EH (cell line): ENCODE measurements at regions not wholly inside any gene's neighbourhood (a gene's known extent, or its start where the extent isn't known, plus 50 kb on each side); places are given as distances from the start of the nearest gene placed in this dataset.
"Not testable (repeated sequence)": the region's sequence is repeated elsewhere in the genome, so short reads cannot be mapped to it uniquely, and the experiment has no call there.

Experiments used
- DNase-seq: peaks from one replicate; pipeline ENCODE4 v3.0.0-alpha.2; 2015; ENCODE audit warnings: low read depth

GRCh38 chr9:79384501-79384900 is 187.3 kb upstream of the TLE4 start:
- DNase-seq = peak; percentile 70

GRCh38 chr9:79387101-79387835 is 184.5 kb upstream of the TLE4 start:
- DNase-seq = peak; percentile 27

- peak; percentile 60 for DNase-seq
These were observed 181.6 kb upstream of the TLE4 start for GRCh38 chr9:79390077-79390698.

GRCh38 chr9:79390781-79391770 is 180.7 kb upstream of the TLE4 start:
- no peak for DNase-seq

DNA sequence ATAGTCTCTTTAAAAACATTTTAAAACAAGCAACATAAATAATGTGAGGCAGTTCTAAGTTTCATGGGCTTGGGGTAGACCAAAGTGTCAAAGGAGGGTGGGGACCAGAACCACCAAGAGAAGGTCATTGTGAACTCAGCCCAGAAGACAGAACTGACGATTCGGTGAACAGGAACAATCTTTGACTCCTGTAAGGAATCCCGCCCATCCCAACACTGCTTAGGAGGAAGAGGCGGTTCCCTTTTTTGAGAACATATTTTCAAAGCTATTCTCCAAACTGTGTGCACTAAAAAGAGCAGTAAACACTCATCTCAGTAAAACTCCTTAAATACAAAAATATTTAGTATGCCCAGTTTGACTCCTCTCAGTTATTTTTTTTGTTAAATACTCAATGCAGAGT is 176.5 kb upstream of the TLE4 start:
- no peak for DNase-seq

DNA sequence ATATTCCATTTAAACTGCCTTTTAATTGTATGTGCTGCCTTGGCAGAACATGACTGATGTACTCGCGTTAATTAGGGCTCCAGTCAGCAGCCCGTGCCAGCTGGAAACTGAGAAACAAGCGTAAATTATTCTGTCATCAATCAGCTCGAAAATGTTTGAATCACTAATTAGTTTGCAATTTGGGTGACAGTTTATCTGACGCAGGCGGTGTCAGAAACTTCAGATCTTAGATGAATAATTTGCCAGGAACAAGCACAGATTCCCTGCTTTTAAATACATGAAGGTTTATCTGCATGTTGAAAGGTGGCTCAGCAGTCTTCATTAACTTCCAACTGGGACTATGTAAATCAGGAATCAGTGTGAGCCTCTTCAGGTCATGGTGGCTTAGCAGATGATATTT is 176.0 kb upstream of the TLE4 start:
- DNase-seq = no peak

DNA sequence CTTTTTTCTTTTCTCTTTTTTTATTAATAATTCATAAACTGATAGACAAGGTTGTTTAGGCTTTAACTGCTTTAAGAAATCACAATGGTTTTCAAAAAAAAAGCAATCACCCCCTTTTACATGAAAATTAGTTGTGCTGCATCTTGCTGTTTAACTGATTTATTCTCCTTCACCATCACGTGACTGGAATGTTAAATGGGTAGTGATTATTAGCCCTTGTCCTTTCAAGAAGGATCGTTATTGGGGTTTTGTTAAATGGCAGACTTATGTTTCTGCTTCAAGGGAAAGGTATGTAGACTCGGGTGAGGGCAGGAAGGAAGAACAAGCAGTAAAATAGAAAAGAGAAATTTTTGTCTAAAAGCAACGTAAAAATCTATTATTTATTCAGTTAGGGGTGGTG is 175.6 kb upstream of the TLE4 start:
- DNase-seq = no peak

DNA sequence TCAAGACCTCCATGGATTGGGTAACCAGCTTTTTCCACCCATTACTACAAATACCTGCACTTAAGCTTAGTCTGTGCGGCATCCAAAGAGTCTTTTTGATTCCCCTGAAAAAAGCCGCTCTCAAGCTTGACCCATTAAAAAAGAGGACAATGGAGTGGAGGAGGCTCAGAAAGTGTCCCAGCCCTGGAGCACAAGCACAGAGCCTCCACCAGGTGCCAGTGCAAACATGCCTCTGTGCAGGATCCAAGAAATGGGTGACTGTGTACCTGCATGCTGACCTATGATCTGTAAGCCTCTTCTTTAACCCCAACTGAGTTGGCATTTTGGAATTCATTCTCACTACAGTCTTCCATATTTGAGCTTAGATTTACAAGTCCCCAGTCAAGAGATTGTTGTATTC is 168.3 kb upstream of the TLE4 start:
- DNase-seq = no peak

DNA sequence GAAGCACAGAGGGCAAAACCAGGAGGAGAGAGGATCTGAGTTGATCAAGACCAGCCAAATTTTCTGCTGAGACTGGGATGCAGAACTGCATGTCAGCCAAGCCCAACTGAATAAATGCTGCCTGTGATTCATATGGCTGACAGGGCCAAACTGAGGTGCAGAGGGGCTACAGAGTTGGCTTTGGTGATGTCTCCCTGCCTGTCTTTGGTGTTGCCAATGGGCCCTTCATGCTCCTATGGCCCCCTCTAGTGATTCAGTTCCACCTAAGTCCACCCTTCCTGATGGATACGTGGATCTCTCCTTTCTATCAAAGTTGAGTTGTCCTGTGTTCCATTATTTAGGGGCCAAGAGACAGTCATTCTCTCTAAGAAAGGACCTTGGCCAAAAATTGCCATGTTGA is 163.6 kb upstream of the TLE4 start:
- peak; percentile 36 for DNase-seq

DNA sequence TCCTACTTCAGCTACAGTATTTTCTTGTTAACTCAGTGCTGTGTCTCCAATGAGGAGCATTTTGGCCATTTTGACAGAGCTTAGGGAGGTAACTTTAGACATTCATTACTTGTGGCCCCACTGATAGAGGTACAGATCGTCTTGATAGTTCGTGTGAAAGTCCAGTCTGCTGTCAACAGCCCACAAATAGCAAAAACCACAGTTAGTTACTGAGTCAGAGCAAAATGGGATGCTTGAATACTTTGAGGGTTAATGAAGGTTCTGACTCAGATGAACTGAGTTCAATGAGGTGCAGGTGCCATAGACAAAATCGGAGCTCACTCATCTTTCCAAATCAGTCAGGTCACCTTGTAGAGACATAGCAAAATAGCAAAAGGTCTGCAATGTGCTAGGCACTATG is 163.1 kb upstream of the TLE4 start:
- DNase-seq = peak; percentile 76

- DNase-seq = peak; percentile 3
These were observed 162.5 kb upstream of the TLE4 start for GRCh38 chr9:79409182-79409823.

DNA sequence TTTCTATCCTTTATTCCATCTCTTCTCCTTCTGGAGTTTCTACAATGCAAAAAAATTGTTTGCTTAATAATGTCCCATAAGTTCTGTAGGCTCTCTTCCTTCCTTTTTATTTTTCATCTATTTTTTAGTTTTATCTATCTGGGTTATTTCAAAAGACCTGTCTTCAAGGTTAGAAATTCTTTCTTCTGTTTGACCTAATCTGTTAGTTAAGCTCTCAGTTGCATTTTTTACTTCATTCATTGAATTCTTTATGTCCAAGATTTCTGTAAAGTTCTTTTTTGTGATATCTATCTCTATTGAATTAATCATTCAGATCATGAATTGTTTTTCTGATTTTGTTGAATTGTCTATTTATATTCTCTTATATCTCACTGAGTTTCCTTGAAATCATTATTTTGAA is 145.9 kb upstream of the TLE4 start:
- no peak for DNase-seq

DNA sequence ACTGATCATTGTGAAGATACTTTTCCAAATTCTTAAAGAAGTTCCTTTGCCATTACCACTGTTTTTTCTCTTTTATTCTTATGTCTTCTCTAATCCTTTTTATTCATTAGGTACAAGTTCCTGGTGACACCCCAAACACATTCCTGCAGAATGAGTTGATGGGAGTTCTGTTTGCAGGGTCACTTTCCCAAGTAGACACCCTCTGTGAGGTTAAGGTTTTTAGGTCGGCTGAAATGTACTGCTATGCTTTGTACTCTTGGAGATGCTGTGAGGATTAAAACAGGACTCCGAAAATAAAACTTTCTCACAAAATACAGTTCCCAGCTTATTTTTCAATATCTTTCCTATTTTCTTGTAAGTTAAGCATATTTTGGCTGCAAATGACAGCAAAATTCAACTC is 143.3 kb upstream of the TLE4 start:
- peak; percentile 36 for DNase-seq

- no peak for DNase-seq
These were observed 141.1 kb upstream of the TLE4 start for GRCh38 chr9:79430619-79431018.

- DNase-seq = peak; percentile 14
These were observed 140.6 kb upstream of the TLE4 start for GRCh38 chr9:79431019-79431679.

GRCh38 chr9:79432485-79432884 is 139.3 kb upstream of the TLE4 start:
- no peak for DNase-seq

- peak; percentile 12 for DNase-seq
These were observed 138.1 kb upstream of the TLE4 start for GRCh38 chr9:79433703-79434102.

GRCh38 chr9:79439221-79439620 is 132.5 kb upstream of the TLE4 start:
- not testable (repeated sequence) for DNase-seq

DNA sequence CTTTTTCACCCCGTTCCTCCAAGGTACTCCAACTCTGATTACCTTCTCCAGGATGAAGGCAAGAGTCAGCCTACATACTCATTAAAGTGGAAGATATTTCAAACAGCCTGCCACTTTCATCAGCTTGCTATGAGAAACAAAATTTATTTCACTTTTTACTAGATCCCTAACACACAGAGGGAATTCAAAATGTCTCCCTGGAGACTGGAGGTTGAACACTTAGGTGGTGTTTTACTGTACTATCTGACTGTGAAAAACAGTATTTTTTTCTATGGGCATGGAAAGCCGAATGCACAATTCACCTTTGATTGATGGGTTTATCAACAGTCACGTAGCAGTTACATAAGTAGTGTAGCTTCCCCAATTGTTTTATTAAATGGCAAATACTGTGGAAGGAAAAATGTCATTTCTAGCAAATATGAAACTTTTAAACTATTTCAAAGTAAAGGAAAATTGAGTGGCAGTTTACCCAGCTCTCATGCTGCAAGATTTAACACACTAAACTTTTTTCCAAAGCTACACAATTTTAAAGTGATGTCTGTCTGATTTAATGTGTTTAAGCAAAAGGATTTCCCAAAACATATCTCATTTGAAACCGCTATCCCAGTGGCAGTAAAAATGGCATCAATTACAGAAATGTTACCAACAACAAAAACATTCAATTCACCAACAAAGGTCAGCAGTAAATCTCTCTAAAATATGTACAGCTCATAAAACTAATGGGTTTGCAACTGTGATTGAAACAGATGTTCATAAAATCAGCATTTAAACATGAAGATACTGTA is 125.0 kb upstream of the TLE4 start:
- DNase-seq = peak; percentile 34

DNA sequence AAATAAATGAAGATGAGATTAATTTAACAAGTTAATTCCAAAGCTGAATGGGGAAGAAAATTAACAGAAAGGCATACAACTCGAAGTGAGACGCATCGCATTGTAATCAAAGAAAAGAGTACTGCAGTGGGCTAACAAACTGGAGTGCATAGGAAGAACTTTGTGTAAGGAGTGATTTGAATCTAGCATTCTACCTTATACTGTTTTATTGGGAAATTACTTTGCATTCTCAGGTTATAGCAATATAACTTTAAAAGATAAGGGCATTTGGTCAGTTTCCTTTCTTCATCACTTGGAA is 124.5 kb upstream of the TLE4 start:
- no peak for DNase-seq

DNA sequence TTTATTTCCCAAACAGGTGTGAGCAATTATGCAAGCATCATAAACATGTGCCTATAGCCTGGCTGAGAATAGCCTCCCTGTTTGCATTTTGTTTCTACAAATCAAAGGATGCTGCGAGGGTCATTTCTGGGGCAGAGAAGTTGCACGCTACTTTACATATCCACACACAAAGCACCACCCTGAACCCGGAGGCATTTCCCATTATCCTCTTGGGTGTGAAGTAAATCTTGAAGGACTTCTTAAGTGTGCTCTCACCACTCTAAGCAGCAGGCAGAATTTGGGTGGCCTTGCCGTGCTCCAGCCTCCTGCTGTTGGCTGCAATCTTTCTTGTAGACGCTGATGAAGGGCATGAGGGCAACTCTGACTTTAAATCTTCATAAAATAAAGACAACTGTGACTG is 124.0 kb upstream of the TLE4 start:
- DNase-seq = peak; percentile 13
